Heart left ventricle (tissue), 13 donors: ENCODE measurements at regions not wholly inside any gene's neighbourhood (a gene's known extent, or its start where the extent isn't known, plus 50 kb on each side); places are given as distances from the start of the nearest gene placed in this dataset.

Experiments used
- CTCF ChIP-seq, 12 donors: fragments of 200-600 bp; sonication (generic) in 4 of 12; IDR thresholded peaks; one replicate each; pipeline versions ENCODE4 v1.5.0 to v1.8.0; 2018 to 2022; ENCODE audit warnings: antibody characterized with exemption in 12 of 12, mild to moderate bottlenecking in 5 of 12
- POLR2A ChIP-seq, 2 donors: fragments of 450-650 bp; IDR thresholded peaks; one replicate each; pipeline ENCODE4 v1.6.1; 2017; ENCODE audit warnings: antibody characterized with exemption in 2 of 2, mild to moderate bottlenecking in 2 of 2, moderate library complexity in 2 of 2
- donor health status: ischemic (EF 13 %, LVEDD 7.1; RV severe dilation, severe dysfunction).
- donor health status: DM: no; HTN: yes; CAD: no.
- donor health status: DM: no; HTN: no; CAD: no.
- donor health status: ischemic (EF 25% LVEDD 6.9; RV normal size, moderate dysfunction).
- donor health status: ischemic (EF 25% LVEDD 5.7; RV mildly dilated, moderate dysfunction).
- donor health status: ischemic (EF 35%, LVEDD 5.7; RV mildly dilated, moderate dysfunction).
- donor health status: nonischemic (EF 11% LVEDD 7.7; RV severe dilation, severe dysfunction).
- donor health status: DM: yes; HTN: yes; CAD: no.
- donor health status: PGD.
- donor health status: ischemic (EF 29% LVEDD 5.4; RV normal size, mild dysfunction).
- donor health status: nonischemic (EF 23%, LVEDD 6.1; RV moderate dilation, normal function).

GRCh38 chr13:76216729-76217128 is 580.6 kb downstream of the LMO7 start:
- TF ChIP-seq CTCF (IDR thresholded peaks at IDR 0.05) = no peak
- no peak for TF ChIP-seq POLR2A (IDR thresholded peaks at IDR 0.05)
